ENCODE measurements at regions not wholly inside any gene's neighbourhood (a gene's known extent, or its start where the extent isn't known, plus 50 kb on each side); places are given as distances from the start of the nearest gene placed in this dataset.
"Not testable (repeated sequence)": the region's sequence is repeated elsewhere in the genome, so short reads cannot be mapped to it uniquely, and the experiment has no call there.

DNA sequence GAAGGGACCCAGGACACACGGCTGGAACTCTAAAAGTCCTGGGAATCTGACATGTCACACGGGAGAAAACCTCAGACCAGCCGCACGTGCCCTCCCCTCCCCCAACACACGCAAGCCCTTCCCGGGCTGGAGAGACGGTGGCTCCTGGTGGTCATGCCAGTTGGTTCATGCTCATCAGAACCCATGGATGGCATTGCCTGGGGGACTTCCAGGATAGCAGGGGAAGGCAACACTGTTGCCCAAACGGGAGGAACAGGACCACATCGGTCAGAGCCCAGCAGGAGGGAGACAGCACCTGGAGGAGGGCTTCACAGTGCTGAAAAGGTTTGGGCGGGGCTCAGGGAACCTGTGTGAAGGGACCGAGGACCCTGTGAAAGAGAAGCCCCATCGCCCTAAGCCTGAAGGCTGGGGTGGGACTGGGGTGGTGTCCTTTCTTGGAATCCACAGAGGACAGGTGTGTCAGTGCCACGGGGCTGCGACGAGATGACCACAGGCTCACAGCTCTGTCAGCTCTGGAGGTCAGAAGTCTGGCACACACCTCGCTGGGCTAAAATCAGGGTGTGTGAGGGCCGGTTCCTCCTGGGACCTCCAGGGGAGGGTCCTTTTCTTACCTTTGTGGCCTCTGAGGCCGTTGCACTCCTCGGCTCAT is 151.7 kb upstream of the ZNF469 start:
- not testable (repeated sequence) for H3K9ac ChIP-seq (ENCODE audit: low read depth, low read length); H3K27me3 ChIP-seq (ENCODE audit: control insufficient read depth, insufficient read depth, low read length); H3K4me1 ChIP-seq (ENCODE audit: control insufficient read depth, insufficient read depth, low read length); H3K9me3 ChIP-seq (ENCODE audit: control insufficient read depth, insufficient read depth, low read length); H3K36me3 ChIP-seq (ENCODE audit: control insufficient read depth, insufficient read depth, low read length); H3K4me3 ChIP-seq (ENCODE audit: low read depth, low read length); H3K27ac ChIP-seq (ENCODE audit: low read depth, low read length)

GRCh38 chr16:88231839-88232238 is 150.9 kb upstream of the ZNF469 start:
- H3K9ac ChIP-seq (ENCODE audit: low read depth, low read length); H3K36me3 ChIP-seq (ENCODE audit: control insufficient read depth, insufficient read depth, low read length); H3K27me3 ChIP-seq (ENCODE audit: control insufficient read depth, insufficient read depth, low read length); H3K27ac ChIP-seq (ENCODE audit: low read depth, low read length); H3K4me1 ChIP-seq (ENCODE audit: control insufficient read depth, insufficient read depth, low read length); H3K9me3 ChIP-seq (ENCODE audit: control insufficient read depth, insufficient read depth, low read length); H3K4me3 ChIP-seq (ENCODE audit: low read depth, low read length): not testable (repeated sequence)

DNA sequence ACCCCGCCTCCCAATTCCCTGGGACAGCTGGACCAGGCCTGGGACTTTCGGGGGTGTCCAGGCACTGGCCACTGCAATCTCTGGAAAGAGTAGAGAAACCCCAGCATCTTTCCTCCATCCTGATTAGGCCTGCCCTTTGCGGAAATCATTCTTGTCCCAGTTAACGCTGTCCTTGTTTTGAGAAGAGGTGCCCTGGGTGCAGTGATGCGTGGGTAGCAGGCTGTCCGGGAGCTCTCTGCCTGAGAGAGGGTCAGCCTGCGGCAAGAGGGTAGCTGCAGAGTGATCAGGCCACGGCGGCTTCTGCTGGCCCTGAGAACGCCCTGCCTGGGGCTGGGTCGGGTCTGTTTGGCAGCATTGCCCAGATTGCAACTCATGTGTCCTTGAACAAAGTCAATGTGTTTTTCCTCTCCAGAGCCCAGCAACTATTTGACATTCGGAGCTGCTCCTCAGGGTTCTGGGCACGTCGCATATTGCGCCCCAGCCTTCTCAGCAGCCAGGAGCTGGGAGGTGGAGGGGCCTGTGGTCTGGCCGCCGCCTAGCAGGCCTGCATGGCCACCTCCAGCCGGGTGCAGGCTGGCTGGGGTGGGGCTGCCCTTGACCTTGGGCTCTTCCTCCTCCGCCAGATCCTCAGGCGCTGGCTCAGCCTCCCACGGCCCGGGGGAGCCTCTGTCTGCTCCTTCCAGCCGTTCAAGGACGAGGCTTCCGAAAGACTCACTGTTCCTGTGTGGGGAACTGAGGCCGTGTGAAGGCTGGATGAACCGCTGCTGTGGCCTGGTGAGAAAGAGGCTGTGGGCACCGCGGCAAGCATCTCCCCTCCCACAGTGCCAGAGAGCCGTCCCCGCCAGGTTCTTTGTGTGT is 150.1 kb upstream of the ZNF469 start:
- H3K9ac ChIP-seq (ENCODE audit: low read depth, low read length); H3K4me3 ChIP-seq (ENCODE audit: low read depth, low read length); H3K4me1 ChIP-seq (ENCODE audit: control insufficient read depth, insufficient read depth, low read length); H3K27ac ChIP-seq (ENCODE audit: low read depth, low read length); H3K36me3 ChIP-seq (ENCODE audit: control insufficient read depth, insufficient read depth, low read length); H3K27me3 ChIP-seq (ENCODE audit: control insufficient read depth, insufficient read depth, low read length); H3K9me3 ChIP-seq (ENCODE audit: control insufficient read depth, insufficient read depth, low read length): not testable (repeated sequence)

DNA sequence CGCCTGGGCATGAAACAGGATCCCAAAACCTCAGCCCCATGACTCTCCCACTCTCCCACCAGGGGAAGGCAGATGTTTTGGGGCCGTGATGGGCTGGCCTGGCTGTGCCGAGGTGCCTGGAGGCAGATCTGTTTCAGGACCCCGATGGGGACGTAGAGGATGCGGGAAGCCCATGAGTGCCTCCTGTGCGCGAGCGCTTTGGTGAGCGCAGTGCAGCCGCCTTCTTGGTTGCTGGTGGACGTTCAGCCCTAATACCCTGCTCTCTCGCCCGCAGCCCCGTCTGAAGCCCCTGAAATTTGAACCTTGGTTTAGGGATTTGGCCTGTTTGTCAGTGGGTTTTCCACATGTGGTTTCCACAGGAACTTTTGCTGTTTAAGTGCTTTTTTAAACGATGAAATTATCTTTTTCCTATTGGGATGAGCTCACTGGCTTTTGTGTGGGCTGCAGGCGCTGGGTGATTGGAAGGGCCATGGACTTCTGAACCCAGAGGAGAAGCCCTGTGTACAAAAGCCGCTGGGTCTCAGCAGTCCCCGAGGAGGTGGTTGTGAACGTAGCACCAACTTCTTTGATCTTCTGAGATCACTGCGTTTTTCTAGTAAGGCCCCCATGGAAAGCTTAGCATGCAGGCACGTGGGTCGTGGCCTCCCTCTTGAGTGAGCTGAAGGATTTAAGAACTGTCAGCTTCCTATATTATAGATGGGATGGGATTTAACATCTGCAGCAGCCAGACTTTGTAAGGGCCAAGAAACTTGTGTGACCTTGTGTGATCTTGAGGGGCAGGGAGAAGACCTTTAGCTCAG is 148.9 kb upstream of the ZNF469 start:
- H3K36me3 ChIP-seq (ENCODE audit: control insufficient read depth, insufficient read depth, low read length); H3K4me3 ChIP-seq (ENCODE audit: low read depth, low read length); H3K27ac ChIP-seq (ENCODE audit: low read depth, low read length); H3K9ac ChIP-seq (ENCODE audit: low read depth, low read length); H3K4me1 ChIP-seq (ENCODE audit: control insufficient read depth, insufficient read depth, low read length); H3K9me3 ChIP-seq (ENCODE audit: control insufficient read depth, insufficient read depth, low read length); H3K27me3 ChIP-seq (ENCODE audit: control insufficient read depth, insufficient read depth, low read length): not testable (repeated sequence)

- not testable (repeated sequence) for H3K9ac ChIP-seq (ENCODE audit: low read depth, low read length); H3K27ac ChIP-seq (ENCODE audit: low read depth, low read length); H3K4me1 ChIP-seq (ENCODE audit: control insufficient read depth, insufficient read depth, low read length); H3K9me3 ChIP-seq (ENCODE audit: control insufficient read depth, insufficient read depth, low read length); H3K27me3 ChIP-seq (ENCODE audit: control insufficient read depth, insufficient read depth, low read length); H3K36me3 ChIP-seq (ENCODE audit: control insufficient read depth, insufficient read depth, low read length); H3K4me3 ChIP-seq (ENCODE audit: low read depth, low read length)
These were observed 148.1 kb upstream of the ZNF469 start for GRCh38 chr16:88234421-88235271.

DNA sequence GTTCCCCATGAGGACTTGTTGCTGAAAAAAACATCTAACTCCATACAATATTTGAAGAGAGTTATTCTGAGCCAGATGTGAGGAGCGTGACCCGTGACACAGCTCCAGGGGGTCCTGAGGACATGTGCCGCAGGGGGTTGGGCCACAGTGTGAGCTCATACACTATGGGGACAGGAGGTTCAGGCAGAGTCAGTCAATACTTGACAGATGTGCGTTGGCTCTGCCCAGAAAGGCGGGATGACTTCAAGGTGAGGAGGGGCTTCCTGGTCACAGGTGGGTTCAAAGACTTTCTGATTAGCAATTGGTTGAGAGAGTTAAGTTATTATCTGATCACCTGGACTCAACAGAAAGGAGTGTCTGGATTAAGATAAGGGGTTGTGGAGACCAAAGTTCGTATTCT is 147.1 kb upstream of the ZNF469 start:
- not testable (repeated sequence) for H3K36me3 ChIP-seq (ENCODE audit: control insufficient read depth, insufficient read depth, low read length); H3K27ac ChIP-seq (ENCODE audit: low read depth, low read length); H3K9ac ChIP-seq (ENCODE audit: low read depth, low read length); H3K27me3 ChIP-seq (ENCODE audit: control insufficient read depth, insufficient read depth, low read length); H3K9me3 ChIP-seq (ENCODE audit: control insufficient read depth, insufficient read depth, low read length); H3K4me1 ChIP-seq (ENCODE audit: control insufficient read depth, insufficient read depth, low read length); H3K4me3 ChIP-seq (ENCODE audit: low read depth, low read length)

GRCh38 chr16:88236229-88236628 is 146.5 kb upstream of the ZNF469 start:
- H3K4me1 ChIP-seq (ENCODE audit: control insufficient read depth, insufficient read depth, low read length); H3K9ac ChIP-seq (ENCODE audit: low read depth, low read length); H3K36me3 ChIP-seq (ENCODE audit: control insufficient read depth, insufficient read depth, low read length); H3K27me3 ChIP-seq (ENCODE audit: control insufficient read depth, insufficient read depth, low read length); H3K9me3 ChIP-seq (ENCODE audit: control insufficient read depth, insufficient read depth, low read length); H3K27ac ChIP-seq (ENCODE audit: low read depth, low read length); H3K4me3 ChIP-seq (ENCODE audit: low read depth, low read length): not testable (repeated sequence)

DNA sequence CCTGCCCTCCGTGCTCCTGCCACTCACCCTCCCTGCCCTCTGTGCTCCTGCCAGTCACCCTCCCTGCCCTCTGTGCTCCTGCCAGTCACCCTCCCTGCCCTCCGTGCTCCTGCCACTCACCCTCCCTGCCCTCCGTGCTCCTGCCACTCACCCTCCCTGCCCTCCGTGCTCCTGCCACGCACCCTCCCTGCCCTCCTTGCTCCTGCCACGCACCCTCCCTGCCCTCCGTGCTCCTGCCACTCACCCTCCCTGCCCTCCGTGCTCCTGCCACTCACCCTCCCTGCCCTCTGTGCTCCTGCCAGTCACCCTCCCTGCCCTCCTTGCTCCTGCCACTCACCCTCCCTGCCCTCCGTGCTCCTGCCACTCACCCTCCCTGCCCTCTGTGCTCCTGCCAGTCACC is 145.4 kb upstream of the ZNF469 start:
- H3K27ac ChIP-seq (ENCODE audit: low read depth, low read length); H3K27me3 ChIP-seq (ENCODE audit: control insufficient read depth, insufficient read depth, low read length); H3K9me3 ChIP-seq (ENCODE audit: control insufficient read depth, insufficient read depth, low read length); H3K36me3 ChIP-seq (ENCODE audit: control insufficient read depth, insufficient read depth, low read length); H3K4me3 ChIP-seq (ENCODE audit: low read depth, low read length); H3K9ac ChIP-seq (ENCODE audit: low read depth, low read length); H3K4me1 ChIP-seq (ENCODE audit: control insufficient read depth, insufficient read depth, low read length): not testable (repeated sequence)

DNA sequence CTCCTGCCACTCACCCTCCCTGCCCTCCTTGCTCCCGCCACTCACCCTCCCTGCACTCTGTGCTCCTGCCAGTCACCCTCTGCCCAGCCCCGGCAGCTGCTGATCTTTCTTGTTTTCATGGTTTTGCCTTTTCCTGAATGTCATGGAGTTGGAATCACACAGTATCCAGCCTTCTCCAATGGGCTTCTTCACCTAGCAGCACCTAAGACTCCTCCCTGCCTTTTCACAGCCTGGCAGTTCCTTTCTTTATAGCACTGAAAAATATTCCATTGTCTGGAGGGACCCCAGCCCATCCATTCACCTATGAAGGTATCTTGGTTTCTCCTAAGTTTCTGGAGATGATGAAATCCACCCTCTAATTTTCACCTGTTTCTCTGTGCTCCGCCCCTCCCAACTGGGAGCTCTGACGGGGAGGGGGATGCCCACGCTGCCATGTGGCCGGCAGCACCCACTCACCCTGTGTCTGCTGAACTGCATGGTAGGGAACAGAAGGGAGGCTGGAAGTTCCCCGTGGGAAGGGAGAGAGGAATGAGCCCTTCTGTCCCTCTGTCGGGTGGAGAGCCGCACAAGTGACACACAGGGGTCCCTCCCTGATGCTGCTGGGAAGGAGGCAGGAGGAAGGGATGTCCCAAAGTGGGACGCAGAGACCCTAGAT is 144.9 kb upstream of the ZNF469 start:
- H3K27me3 ChIP-seq (ENCODE audit: control insufficient read depth, insufficient read depth, low read length); H3K4me3 ChIP-seq (ENCODE audit: low read depth, low read length); H3K4me1 ChIP-seq (ENCODE audit: control insufficient read depth, insufficient read depth, low read length): not testable (repeated sequence)

DNA sequence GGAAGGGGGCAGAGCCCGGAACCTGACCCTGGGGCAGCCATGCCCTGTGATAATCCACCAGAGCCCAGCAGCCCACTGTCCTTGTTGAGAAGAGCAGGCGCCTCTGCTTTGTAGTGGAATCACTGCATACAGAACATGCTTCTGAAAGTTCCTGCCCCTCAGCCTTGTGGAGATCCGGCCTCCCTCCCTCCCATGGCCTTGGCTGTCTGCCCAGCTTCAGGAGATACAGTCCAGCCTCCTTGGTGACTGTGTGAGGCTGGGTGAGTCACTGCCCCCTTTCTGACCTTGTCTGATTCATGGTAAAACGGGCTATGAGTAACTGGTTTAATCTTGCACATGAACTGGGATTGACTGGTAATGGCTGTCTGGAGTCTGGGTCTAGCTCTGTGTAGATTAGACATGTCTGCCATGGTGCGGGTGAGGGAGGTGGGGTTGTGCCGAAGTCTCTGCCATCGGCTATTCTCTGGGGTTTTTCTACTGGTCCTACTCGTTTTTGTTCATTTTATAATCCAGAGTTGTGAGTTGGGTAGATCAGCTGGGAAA is 144.0 kb upstream of the ZNF469 start:
- H3K36me3 ChIP-seq (ENCODE audit: control insufficient read depth, insufficient read depth, low read length); H3K4me3 ChIP-seq (ENCODE audit: low read depth, low read length); H3K4me1 ChIP-seq (ENCODE audit: control insufficient read depth, insufficient read depth, low read length); H3K9ac ChIP-seq (ENCODE audit: low read depth, low read length); H3K9me3 ChIP-seq (ENCODE audit: control insufficient read depth, insufficient read depth, low read length); H3K27me3 ChIP-seq (ENCODE audit: control insufficient read depth, insufficient read depth, low read length); H3K27ac ChIP-seq (ENCODE audit: low read depth, low read length): not testable (repeated sequence)

More for the DNA sequence above, 144.9 kb upstream of the ZNF469 start:
- not testable (repeated sequence) for H3K27ac ChIP-seq (ENCODE audit: low read depth, low read length); H3K36me3 ChIP-seq (ENCODE audit: control insufficient read depth, insufficient read depth, low read length); H3K9ac ChIP-seq (ENCODE audit: low read depth, low read length); H3K9me3 ChIP-seq (ENCODE audit: control insufficient read depth, insufficient read depth, low read length)
